Peyer's patch (tissue), 4 donors: ENCODE measurements at regions not wholly inside any gene's neighbourhood (a gene's known extent, or its start where the extent isn't known, plus 50 kb on each side); places are given as distances from the start of the nearest gene placed in this dataset.
"Not testable (repeated sequence)": the region's sequence is repeated elsewhere in the genome, so short reads cannot be mapped to it uniquely, and the experiment has no call there.

ENCODE experiments used
- DNase-seq, 3 donors: peaks; one replicate each; pipeline ENCODE4 v3.0.0-alpha.2; 2017 to 2019
- H3K27ac ChIP-seq, 4 donors: fragments of 200-600 bp; sonication (generic); one replicate each; pipeline ENCODE4 v1.5.1; 2016 to 2019
- H3K27me3 ChIP-seq, 2 donors: fragments of 200-600 bp; sonication (generic); one replicate each; pipeline ENCODE4 v1.5.1; 2019
- H3K36me3 ChIP-seq, 3 donors: fragments of 200-600 bp; sonication (generic); one replicate each; pipeline ENCODE4 v1.5.1; 2016 to 2019
- H3K4me1 ChIP-seq, 4 donors: fragments of 200-600 bp; sonication (generic); one replicate each; pipeline ENCODE4 v1.5.1; 2016 to 2019
- H3K4me3 ChIP-seq, 4 donors: fragments of 200-600 bp; sonication (generic); 1 replicate in 3 of 4; 2 replicates in 1 of 4; pipeline ENCODE4 v1.5.1; 2016 to 2019; ENCODE audit warnings: mild to moderate bottlenecking in 1 of 4
- H3K9me3 ChIP-seq, 4 donors: fragments of 200-600 bp; sonication (generic); one replicate each; pipeline ENCODE4 v1.5.1; 2016 to 2019; ENCODE audit warnings: mild to moderate bottlenecking in 1 of 4

- H3K27ac ChIP-seq, result not testable (repeated sequence)
- peak in 2 of 3 donors; percentile 6 to 8 for DNase-seq
Measured at GRCh38 chr11:48803955-48804354, 179.7 kb downstream of the TRIM51G start.

More at GRCh38 chr11:48803955-48804354, 179.7 kb downstream of the TRIM51G start:
- not testable (repeated sequence) for H3K36me3 ChIP-seq, H3K4me3 ChIP-seq, H3K4me1 ChIP-seq, H3K27me3 ChIP-seq, H3K9me3 ChIP-seq
